AG08395 (cell line): ENCODE measurements at regions not wholly inside any gene's neighbourhood (a gene's known extent, or its start where the extent isn't known, plus 50 kb on each side); places are given as distances from the start of the nearest gene placed in this dataset.
"Not testable (repeated sequence)": the region's sequence is repeated elsewhere in the genome, so short reads cannot be mapped to it uniquely, and the experiment has no call there.

Source experiments
- DNase-seq: peaks from one replicate; pipeline ENCODE4 v3.0.0; 2012; ENCODE audit warnings: mixed read lengths, low spot score

- no peak for DNase-seq
Observed at GRCh38 chr20:4358552-4358951, 109.5 kb upstream of the ADRA1D start.

- no peak for DNase-seq
Observed at GRCh38 chr20:4352348-4352747, 103.3 kb upstream of the ADRA1D start.

- no peak for DNase-seq
Observed at GRCh38 chr20:4350096-4350495, 101.0 kb upstream of the ADRA1D start.

GRCh38 chr20:4344670-4345069 lies 95.6 kb upstream of the ADRA1D start:
- DNase-seq: no peak

- no peak for DNase-seq
Observed at GRCh38 chr20:4342609-4343008, 93.5 kb upstream of the ADRA1D start.

- DNase-seq: peak; percentile 72
Observed at GRCh38 chr20:4341804-4342485, 92.9 kb upstream of the ADRA1D start.

GRCh38 chr20:4335722-4336121 lies 86.6 kb upstream of the ADRA1D start:
- no peak for DNase-seq

GRCh38 chr20:4332121-4332860 lies 83.2 kb upstream of the ADRA1D start:
- no peak for DNase-seq

GRCh38 chr20:4330011-4330410 lies 80.9 kb upstream of the ADRA1D start:
- DNase-seq: no peak

GRCh38 chr20:4329232-4329631 lies 80.1 kb upstream of the ADRA1D start:
- no peak for DNase-seq

- no peak for DNase-seq
Observed at GRCh38 chr20:4328541-4328940, 79.5 kb upstream of the ADRA1D start.

- DNase-seq: no peak
Observed at GRCh38 chr20:4327956-4328355, 78.9 kb upstream of the ADRA1D start.

- no peak for DNase-seq
Observed at GRCh38 chr20:4326195-4327065, 77.3 kb upstream of the ADRA1D start.

GRCh38 chr20:4325548-4326187 lies 76.6 kb upstream of the ADRA1D start:
- DNase-seq: no peak

GRCh38 chr20:4324611-4325243 lies 75.6 kb upstream of the ADRA1D start:
- no peak for DNase-seq

GRCh38 chr20:4322499-4322898 lies 73.4 kb upstream of the ADRA1D start:
- DNase-seq: no peak

GRCh38 chr20:4320291-4320690 lies 71.2 kb upstream of the ADRA1D start:
- no peak for DNase-seq

- DNase-seq: peak; percentile 30
Observed at GRCh38 chr20:4318891-4319290, 69.8 kb upstream of the ADRA1D start.

GRCh38 chr20:4310616-4311015 lies 61.5 kb upstream of the ADRA1D start:
- DNase-seq: not testable (repeated sequence)

GRCh38 chr20:4306206-4306605 lies 57.1 kb upstream of the ADRA1D start:
- DNase-seq: no peak

- DNase-seq: no peak
Observed at GRCh38 chr20:4305091-4305490, 56.0 kb upstream of the ADRA1D start.

GRCh38 chr20:4304601-4305000 lies 55.5 kb upstream of the ADRA1D start:
- no peak for DNase-seq
